Left lung (tissue), 4 donors: ENCODE measurements at regions not wholly inside any gene's neighbourhood (a gene's known extent, or its start where the extent isn't known, plus 50 kb on each side); places are given as distances from the start of the nearest gene placed in this dataset.

ENCODE experiments used
- ATAC-seq: fragments of 200-7000 bp; cut with Tn5 transposase; one replicate; pipeline ENCODE4 v1.9.1; 2020; ENCODE audit warnings: moderate library complexity
- DNase-seq, 4 donors: peaks; one replicate each; pipeline ENCODE4 v3.0.0-alpha.2; 2013 to 2020
- H3K27ac ChIP-seq, 2 donors: fragments of 200-600 bp; sonication (generic) in 1 of 2; one replicate each; pipeline versions ENCODE4 v1.5.0 to v1.8.0; 2020 to 2021
- H3K27me3 ChIP-seq, 2 donors: fragments of 200-600 bp; sonication (generic) in 1 of 2; one replicate each; pipeline versions ENCODE4 v1.5.0 to v1.8.0; 2020 to 2021
- H3K36me3 ChIP-seq, 2 donors: fragments of 200-600 bp; sonication (generic) in 1 of 2; one replicate each; pipeline versions ENCODE4 v1.5.0 to v1.8.0; 2020 to 2021
- H3K4me1 ChIP-seq, 2 donors: fragments of 200-600 bp; one replicate each; pipeline ENCODE4 v1.8.0; 2021
- H3K4me3 ChIP-seq, 2 donors: fragments of 200-600 bp; sonication (generic) in 1 of 2; one replicate each; pipeline versions ENCODE4 v1.5.0 to v1.8.0; 2020 to 2021; ENCODE audit warnings: mild to moderate bottlenecking in 1 of 2
- H3K9me3 ChIP-seq, 2 donors: fragments of 200-600 bp; sonication (generic) in 1 of 2; one replicate each; pipeline versions ENCODE4 v1.5.0 to v1.8.0; 2020 to 2021
- CTCF ChIP-seq, 2 donors: fragments of 200-600 bp; sonication (generic) in 1 of 2; IDR thresholded peaks; one replicate each; pipeline versions ENCODE4 v1.5.0 to v1.8.0; 2021; ENCODE audit warnings: antibody characterized with exemption in 2 of 2
- intact Hi-C, 2 donors: fragments of 100-400 bp; cut with DNase I; formaldehyde crosslinking; loops; one replicate each; pipeline versions ENCODE4 v1.11.2 to v1.14.2; 2022
- donor health status: DM: no; HTN: yes; CAD: no.
- donor health status: DM: no; HTN: no; CAD: no.

GRCh38 chr18:64405161-64405560, 256.3 kb upstream of the LINC00305 start:
- TF ChIP-seq CTCF (IDR thresholded peaks at IDR 0.05), result no peak
- no peak overlapping the region for H3K4me3 ChIP-seq
- H3K27ac ChIP-seq, result no peak overlapping the region
- intact Hi-C loops, result no loop called here
- H3K36me3 ChIP-seq, result no peaks in the 10 kb centered on the region
- no peaks in the 10 kb centered on the region for H3K9me3 ChIP-seq
- H3K27me3 ChIP-seq, result no peaks in the 10 kb centered on the region
- ATAC-seq, result no peak
- no peak for DNase-seq
- H3K4me1 ChIP-seq, result no peaks in the 10 kb centered on the region

- intact Hi-C loops, result no loop called here
- H3K4me1 ChIP-seq, result no peaks in the 10 kb centered on the region
- no peak overlapping the region for H3K27ac ChIP-seq
- TF ChIP-seq CTCF (IDR thresholded peaks at IDR 0.05), result no peak
- no peaks in the 10 kb centered on the region for H3K27me3 ChIP-seq
- no peak for DNase-seq
- no peak overlapping the region for H3K4me3 ChIP-seq
- H3K36me3 ChIP-seq, result no peaks in the 10 kb centered on the region
- H3K9me3 ChIP-seq, result no peaks in the 10 kb centered on the region
- no peak for ATAC-seq
Observed at GRCh38 chr18:64403784-64404503, 255.1 kb upstream of the LINC00305 start.

GRCh38 chr18:64402636-64403035, 253.7 kb upstream of the LINC00305 start:
- no peak for ATAC-seq
- H3K4me1 ChIP-seq, result no peaks in the 10 kb centered on the region
- no peaks in the 10 kb centered on the region for H3K36me3 ChIP-seq
- intact Hi-C loops, result no loop called here
- TF ChIP-seq CTCF (IDR thresholded peaks at IDR 0.05), result no peak
- no peaks in the 10 kb centered on the region for H3K9me3 ChIP-seq
- DNase-seq, result peak in 1 of 4 donors; percentile 37
- no peak overlapping the region for H3K27ac ChIP-seq
- H3K27me3 ChIP-seq, result no peaks in the 10 kb centered on the region
- no peak overlapping the region for H3K4me3 ChIP-seq

GRCh38 chr18:64401268-64402060, 252.6 kb upstream of the LINC00305 start:
- H3K9me3 ChIP-seq, result no peaks in the 10 kb centered on the region
- DNase-seq (no peak), ATAC-seq (no peak)
- no peaks in the 10 kb centered on the region for H3K4me1 ChIP-seq
- H3K4me3 ChIP-seq, result no peak overlapping the region
- TF ChIP-seq CTCF (IDR thresholded peaks at IDR 0.05), result no peak
- no peaks in the 10 kb centered on the region for H3K36me3 ChIP-seq
- H3K27me3 ChIP-seq, result no peaks in the 10 kb centered on the region
- H3K27ac ChIP-seq, result no peak overlapping the region
- intact Hi-C loops, result no loop called here

- Histone ChIP-seq H3K27me3 (no peaks in the 10 kb centered on the region), H3K27ac (no peak overlapping the region), H3K9me3 (no peaks in the 10 kb centered on the region), H3K4me3 (no peak overlapping the region), H3K36me3 (no peaks in the 10 kb centered on the region), H3K4me1 (no peaks in the 10 kb centered on the region)
- DNase-seq (peak in 2 of 4 donors; percentile 62 to 77), ATAC-seq (no peak)
- intact Hi-C loops, result no loop called here
- no peak for TF ChIP-seq CTCF (IDR thresholded peaks at IDR 0.05)
Observed at GRCh38 chr18:64399566-64399965, 250.7 kb upstream of the LINC00305 start.
